GM18951 (cell line): ENCODE measurements at regions not wholly inside any gene's neighbourhood (a gene's known extent, or its start where the extent isn't known, plus 50 kb on each side); places are given as distances from the start of the nearest gene placed in this dataset.
"Not testable (repeated sequence)": the region's sequence is repeated elsewhere in the genome, so short reads cannot be mapped to it uniquely, and the experiment has no call there.

Source experiments
- POLR2A ChIP-seq: IDR thresholded peaks from 4 replicates; pipeline ENCODE4 v1.6.1; 2011; ENCODE audit warnings: mild to moderate bottlenecking; ENCODE audit not compliant: insufficient read length, insufficient read depth; ENCODE audit errors: extremely low read depth
- in situ Hi-C: fragments of 300-500 bp; cut with MboI; formaldehyde crosslinking; loops from one replicate; pipeline ENCODE4 v1.12.0; 2022; ENCODE audit warnings: low sequenced_read_pairs, mixed read lengths, inconsistent platforms; ENCODE audit not compliant: unreplicated experiment

DNA sequence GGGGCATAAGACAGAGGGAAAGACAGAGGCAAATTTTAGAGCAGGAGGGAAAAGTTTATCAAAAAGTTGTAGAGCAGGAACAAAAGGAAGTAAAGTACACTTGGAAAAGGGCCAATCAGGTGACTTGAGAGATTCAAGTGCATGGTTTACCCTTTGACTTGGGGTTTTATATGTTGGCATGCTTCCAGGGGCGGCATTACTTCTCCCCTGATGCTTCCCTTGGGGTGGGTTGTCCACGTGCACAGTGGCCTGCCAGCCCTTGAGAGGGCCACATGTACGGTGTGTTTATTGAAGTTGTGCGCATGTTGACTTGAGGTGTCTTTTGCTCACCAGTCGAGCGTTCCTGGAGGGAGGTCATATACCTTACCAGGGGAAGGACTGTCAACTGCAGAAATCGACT, 259.5 kb upstream of the JARID2 start:
- in situ Hi-C loops: no loop called here
- TF ChIP-seq POLR2A: no peak

DNA sequence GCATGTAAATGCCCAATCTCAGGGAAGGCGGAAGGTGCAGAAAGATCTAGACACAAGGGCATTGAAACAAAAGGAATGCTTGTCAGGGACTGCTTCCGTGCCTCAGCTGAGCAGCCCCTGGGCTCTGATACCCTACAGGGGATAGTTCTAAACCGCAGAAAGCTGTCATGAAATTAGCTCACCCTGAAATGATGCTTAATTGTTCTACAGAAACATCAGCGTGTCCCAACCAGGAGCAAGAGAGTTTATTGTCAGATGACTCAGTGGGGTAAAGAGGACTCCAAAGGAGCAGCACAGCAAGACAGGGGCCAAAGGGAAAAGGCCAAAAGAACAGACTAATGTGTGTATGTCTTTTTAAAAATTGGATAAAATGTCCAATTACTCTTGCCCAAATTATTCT, 258.4 kb upstream of the JARID2 start:
- in situ Hi-C loops: no loop called here
- TF ChIP-seq POLR2A: no peak

DNA sequence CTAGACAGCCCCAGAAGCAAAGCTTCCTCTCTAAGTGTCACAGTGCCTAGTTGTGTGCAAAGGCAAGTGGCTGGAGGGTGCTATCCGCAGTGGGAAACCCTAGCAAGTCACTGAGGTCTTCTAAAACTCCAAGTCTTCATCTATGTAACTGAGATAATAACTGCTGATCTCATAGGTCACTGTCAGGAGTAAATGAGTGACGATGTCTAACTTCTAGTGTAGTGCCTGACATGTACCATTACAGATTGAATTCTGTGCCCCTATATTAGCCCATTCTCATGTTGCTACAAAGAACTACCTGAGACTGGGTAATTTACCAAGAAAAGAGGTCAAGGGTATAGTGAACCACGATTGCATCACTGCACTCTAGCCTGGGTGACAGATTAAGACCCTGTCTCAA, 253.5 kb upstream of the JARID2 start:
- TF ChIP-seq POLR2A: no peak
- in situ Hi-C loops: no loop called here

DNA sequence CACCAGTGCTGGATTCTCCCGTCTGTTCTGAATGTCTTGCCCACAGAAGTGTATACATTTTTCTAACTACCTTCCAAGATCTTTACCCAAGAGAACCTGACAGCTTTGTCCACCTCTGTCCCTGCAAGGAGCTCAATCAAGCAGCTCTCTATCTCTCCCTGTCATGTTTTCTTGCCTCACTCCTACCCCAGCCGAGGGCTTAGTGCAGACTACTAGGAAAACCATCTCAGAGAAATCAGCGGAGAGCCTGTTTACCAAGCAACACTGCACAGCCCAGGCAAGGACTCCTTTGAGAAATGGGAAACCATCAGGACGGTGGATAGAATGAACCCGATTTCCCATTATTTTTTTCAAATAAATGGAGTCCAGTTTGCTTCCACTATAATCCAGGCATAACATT, 250.7 kb upstream of the JARID2 start:
- no peak for TF ChIP-seq POLR2A
- in situ Hi-C loops: no loop called here

DNA sequence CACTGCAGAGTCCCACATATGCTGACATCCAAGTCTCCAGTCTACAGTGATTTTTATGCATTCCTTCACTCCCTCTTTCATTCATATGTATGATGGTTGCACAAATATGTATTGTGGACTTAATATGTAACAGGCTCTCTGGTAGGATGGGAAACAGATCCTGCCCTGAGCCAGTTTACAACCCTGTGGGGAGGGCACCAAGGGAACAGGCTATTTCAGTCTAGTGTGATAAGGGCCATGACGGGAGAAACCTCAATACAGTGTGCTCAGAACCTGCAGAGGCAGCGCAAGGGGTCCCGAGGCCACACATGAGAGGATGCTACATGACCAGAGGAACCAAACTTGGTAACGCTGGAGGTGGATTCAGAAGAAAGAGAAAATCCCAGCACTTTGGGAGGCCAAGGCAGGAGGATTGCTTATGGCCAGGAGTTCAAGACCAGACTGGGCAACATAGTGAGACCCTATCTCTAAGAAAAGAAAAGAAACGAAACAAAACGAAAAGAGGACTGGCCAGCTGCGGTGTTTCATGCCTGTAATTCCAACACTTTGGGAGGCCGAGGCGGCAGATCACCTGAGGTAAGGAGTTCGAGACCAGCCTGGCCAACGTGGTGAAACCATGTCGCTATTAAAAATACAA, 249.8 kb upstream of the JARID2 start:
- TF ChIP-seq POLR2A: no peak
- in situ Hi-C loops: no loop called here

DNA sequence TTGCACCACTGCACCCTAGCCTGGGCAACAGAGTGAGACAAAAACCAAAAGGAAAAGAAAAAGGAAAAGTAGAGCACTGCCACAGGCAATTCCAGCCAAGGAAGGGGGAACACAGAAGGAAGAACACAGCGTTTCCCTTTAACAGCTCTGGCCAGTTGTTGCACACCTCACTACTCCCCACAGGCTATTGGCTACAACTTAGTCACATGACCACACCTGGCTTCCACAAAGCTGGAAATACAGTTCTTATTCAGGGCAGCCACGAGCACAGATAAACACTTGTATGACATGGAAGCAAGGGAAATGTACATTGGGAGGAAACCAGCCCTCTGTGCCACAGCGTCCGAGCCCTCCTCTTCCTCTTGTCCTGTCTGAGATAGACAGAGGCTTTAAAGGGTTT, 249.0 kb upstream of the JARID2 start:
- TF ChIP-seq POLR2A: no peak
- in situ Hi-C loops: no loop called here

DNA sequence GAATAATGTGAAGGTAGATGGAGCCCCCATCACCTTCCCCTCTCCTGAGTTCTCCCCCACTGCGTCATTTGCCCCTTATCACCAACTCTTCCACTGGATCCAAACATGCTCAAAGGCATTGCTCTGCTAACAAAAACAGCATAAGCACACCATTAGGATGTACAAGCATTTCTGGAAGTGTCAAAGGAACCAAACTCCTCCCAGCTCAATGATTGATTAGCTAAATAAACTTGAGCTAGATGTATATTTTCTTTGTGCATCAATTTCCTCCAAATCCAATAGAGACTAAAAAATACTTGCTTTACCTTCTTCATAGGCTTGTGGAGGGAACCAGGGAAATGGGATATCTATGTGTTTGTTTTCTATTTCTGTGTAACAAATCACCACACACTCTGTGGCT, 248.4 kb upstream of the JARID2 start:
- no peak for TF ChIP-seq POLR2A
- in situ Hi-C loops: no loop called here

DNA sequence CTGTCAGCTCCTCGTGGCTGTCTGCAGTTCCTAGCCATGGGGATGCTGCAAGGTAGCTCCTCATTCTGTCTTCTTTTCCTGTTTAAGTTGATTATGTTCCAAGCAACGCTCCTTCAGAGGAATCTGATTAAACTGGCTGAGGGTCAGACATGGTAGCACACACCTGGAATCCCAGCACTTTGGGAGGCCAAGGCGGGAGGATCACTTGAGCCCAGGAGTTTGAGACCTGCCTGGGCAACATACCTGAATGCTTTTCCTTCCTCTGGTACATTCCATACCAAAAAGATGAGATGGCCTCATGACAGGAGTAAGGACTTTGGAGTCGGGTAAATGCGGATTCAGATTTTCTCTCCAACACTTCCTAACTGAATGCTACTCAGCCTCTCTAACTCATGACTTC, 246.8 kb upstream of the JARID2 start:
- in situ Hi-C loops: no loop called here

DNA sequence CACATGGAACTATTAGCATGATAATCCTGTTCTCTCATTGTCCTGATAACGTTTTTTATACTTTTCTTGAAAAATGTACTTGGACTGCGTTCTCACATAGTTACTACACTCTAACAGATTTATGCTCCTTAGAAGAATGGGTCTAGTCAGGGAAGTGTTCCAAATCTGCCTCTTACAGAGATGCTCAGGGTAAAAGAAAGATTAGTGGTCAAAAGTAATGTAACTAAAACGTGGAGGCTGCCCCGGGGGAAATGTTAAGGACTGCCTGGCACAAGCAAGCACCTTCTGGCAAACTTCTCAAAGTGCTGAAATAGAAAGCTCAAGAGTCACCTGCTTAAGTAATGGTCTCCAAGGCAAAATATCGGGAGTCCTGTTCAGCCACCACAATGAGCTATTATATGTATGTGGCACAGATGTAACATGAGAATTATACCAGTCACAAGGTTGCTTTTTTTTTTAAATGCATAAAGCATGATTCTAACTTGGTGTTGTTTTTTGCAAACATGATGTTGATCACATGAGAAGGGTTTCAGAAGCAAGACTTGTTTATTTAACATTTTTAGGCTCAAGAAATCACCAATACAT, 244.5 kb upstream of the JARID2 start:
- TF ChIP-seq POLR2A: no peak
- in situ Hi-C loops: no loop called here

More for the DNA sequence above, 246.8 kb upstream of the JARID2 start:
- TF ChIP-seq POLR2A: no peak

DNA sequence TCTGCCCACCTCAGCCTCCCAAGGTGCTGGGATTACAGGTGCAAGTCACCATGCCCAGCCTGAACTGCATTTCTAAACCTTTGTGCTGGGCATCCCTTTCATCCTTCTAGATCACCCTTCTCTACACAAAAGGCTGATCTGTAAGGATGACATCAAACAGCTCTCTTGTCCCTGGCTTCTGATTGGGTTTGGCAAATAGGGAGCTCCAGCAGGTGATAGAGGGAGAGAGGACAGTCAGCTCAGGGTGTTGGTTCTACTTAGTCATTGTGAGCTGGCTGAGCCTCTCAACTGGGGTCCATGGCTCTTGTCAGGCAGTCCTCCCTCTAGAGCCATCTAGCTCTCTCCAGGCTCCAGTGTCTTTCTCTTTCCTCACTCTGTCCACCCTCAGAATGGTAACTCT, 237.6 kb upstream of the JARID2 start:
- no peak for TF ChIP-seq POLR2A
- in situ Hi-C loops: no loop called here

DNA sequence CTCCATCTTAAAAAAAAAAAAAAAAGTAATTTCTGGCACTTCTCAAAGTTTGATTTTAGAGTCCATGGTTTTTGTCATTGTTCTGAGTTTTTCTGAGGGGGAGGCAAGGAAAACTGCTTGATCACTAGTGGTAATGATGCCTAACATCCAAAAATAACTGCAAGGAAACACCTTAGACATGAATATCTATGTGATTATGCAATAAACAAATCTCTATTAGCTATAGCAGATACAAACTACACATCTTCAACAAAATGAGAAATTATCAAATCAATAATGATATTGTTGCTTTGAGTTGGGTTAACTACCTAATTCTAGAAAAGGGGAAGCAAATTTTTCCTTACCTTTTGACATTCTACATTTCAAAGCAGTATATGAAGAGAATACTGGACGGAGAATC, 230.9 kb upstream of the JARID2 start:
- in situ Hi-C loops: no loop called here
- no peak for TF ChIP-seq POLR2A

DNA sequence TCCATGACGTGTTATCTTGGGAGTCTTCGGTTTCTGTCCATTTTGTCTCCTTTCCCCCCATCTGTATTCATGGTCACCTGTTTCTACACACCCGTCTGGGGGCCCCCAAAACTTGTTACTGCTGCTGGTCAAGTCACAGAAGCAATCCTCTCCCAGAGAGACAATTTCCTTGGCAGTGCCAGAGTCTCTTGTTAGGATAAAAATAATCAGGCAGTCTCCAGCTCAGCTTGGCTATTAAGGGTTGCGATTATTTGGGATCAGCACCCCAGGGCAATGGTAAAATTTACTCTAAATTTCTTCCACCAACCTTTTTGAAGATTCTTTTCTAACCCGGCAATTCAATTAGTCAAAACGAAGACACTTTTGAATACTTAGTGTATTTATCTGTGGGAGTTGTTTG, 229.1 kb upstream of the JARID2 start:
- no peak for TF ChIP-seq POLR2A
- in situ Hi-C loops: no loop called here

DNA sequence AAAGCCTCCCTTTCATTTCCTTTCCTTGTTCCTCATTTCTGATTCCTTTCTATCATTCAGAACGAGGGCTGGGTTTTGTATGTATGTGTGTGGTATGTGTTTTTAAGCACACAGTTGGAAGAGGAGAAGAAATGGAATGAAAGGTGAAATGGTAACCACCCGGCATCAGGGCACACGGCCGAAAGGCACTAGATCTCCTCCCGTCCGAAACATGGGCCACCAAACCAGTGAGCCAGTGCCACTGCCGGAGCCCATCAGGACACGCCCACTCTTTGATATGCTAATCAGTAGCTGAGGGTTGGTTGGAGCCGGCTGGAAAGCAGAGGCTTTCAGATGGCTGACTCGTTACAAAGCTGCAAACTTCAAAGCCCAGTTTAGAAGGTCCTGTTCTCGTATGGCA, 228.6 kb upstream of the JARID2 start:
- TF ChIP-seq POLR2A: no peak
- in situ Hi-C loops: no loop called here

DNA sequence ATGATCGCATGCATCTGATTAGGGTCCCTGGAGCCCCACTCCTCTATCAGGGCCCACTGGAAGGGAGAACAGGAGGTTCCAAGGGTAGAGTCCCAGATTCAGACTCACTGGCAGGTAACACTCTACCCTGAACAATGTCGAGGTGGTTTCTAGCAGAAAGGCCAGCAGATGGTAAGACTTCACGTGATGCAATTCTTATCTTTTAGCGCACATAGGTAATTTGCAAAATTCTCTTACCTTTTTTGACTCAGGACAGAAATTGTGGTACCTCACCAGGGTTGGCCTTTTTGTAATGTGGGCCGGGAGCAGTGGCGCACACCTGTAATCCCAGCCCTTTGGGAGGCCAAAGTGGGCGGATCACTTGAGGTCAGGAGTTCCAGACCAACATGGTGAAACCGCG, 228.1 kb upstream of the JARID2 start:
- TF ChIP-seq POLR2A: no peak
- in situ Hi-C loops: no loop called here

DNA sequence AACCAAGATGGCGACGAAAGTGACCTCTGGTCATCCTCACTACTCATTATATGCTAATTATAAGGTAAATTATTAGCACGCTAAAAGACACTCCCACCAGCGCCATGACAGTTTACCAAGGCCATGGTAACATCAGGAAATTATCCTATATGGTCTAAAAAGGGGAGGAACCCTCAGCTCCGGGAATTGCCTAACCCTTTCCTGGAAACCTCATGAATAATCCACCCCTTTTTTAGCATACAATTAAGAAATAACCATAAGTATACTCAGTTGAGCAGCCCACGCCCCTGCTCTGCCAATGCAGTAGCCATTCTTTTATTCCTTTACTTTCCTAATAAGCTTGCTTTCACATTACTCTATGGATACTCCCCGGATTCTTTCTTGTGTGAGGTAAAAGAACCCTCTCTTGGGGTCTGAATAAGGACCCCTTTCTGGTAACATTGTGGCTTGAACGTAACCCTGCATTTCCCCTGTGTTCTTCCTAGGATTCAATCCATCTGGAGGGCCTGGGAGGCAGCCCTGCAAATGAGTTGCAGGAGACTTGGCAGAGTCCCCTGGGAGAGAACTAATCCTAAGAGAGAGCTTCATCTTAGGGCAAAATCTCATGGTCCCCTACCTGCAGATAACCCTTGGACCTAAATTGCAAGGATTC, 225.6 kb upstream of the JARID2 start:
- in situ Hi-C loops: no loop called here

DNA sequence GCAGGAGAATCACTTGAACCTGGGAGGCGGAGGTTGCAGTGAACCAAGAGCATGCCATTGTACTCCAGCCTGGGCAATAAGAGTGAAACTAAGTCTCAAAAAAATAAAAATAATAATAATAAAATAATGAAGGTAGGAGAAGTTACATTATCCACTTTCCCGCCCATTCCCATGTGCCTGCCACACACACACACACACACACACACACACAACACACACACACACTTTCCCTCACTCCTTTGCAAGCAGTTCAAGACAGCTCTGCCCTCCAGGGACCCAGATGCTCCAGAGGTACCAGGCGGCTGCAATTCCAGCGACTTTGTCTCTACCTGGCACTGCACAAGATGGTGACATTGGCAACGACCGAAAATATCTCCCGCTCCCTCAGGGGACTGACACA, 224.8 kb upstream of the JARID2 start:
- in situ Hi-C loops: no loop called here
- TF ChIP-seq POLR2A: no peak

More for the DNA sequence above, 225.6 kb upstream of the JARID2 start:
- TF ChIP-seq POLR2A: no peak

DNA sequence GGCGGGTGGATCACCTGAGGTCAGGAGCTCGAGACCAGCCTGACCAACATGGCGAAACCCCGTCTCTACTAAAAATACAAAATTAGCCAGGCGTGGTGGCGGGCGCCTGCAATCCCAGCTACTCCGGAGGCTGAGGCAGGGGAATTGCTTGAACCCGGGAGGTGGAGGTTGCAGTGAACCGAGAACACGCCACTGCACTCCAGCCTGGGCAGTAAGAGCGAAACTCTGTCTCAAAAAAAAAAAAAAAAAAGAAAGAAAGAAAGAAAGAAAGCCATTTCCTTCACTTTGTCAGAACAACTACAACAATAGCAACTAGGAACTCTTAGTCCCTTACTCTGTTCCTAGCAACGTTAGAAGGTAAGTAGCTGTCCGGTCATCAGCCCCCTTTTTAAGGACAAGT, 222.9 kb upstream of the JARID2 start:
- in situ Hi-C loops: not testable (repeated sequence)
